Prostate gland (tissue), 2 donors: ENCODE measurements at regions not wholly inside any gene's neighbourhood (a gene's known extent, or its start where the extent isn't known, plus 50 kb on each side); places are given as distances from the start of the nearest gene placed in this dataset.

Experiments used
- CTCF ChIP-seq, 4 experiments: fragments of 200-600 bp in 2 of 4; fragments of 450-650 bp in 2 of 4; sonication (generic) in 2 of 4; IDR thresholded peaks; 1 replicate in 3 of 4; 2 replicates in 1 of 4; pipeline ENCODE4 v1.5.1; 2016 to 2019; ENCODE audit warnings: antibody characterized with exemption in 4 of 4, mild to moderate bottlenecking in 2 of 4, moderate library complexity in 2 of 4
- POLR2A ChIP-seq: fragments of 450-650 bp; IDR thresholded peaks from one replicate; pipeline ENCODE4 v1.6.1; 2016; ENCODE audit warnings: antibody characterized with exemption, mild to moderate bottlenecking
- POLR2AphosphoS5 ChIP-seq: sonication (generic); formaldehyde crosslinking; IDR thresholded peaks from one replicate; pipeline ENCODE4 v1.6.1; 2017; ENCODE audit warnings: antibody characterized with exemption

- TF ChIP-seq CTCF (IDR thresholded peaks at IDR 0.05) (no peak), POLR2A (no peak), POLR2AphosphoS5 (no peak)
Measured at GRCh38 chr4:45663628-45664081, 460.2 kb downstream of the GABRG1 start.
